Left lung (tissue), 4 donors: ENCODE measurements at regions not wholly inside any gene's neighbourhood (a gene's known extent, or its start where the extent isn't known, plus 50 kb on each side); places are given as distances from the start of the nearest gene placed in this dataset.

Source experiments
- ATAC-seq: fragments of 200-7000 bp; cut with Tn5 transposase; one replicate; pipeline ENCODE4 v1.9.1; 2020; ENCODE audit warnings: moderate library complexity
- DNase-seq, 4 donors: peaks; one replicate each; pipeline ENCODE4 v3.0.0-alpha.2; 2013 to 2020
- H3K27ac ChIP-seq, 2 donors: fragments of 200-600 bp; sonication (generic) in 1 of 2; one replicate each; pipeline versions ENCODE4 v1.5.0 to v1.8.0; 2020 to 2021
- H3K27me3 ChIP-seq, 2 donors: fragments of 200-600 bp; sonication (generic) in 1 of 2; one replicate each; pipeline versions ENCODE4 v1.5.0 to v1.8.0; 2020 to 2021
- H3K36me3 ChIP-seq, 2 donors: fragments of 200-600 bp; sonication (generic) in 1 of 2; one replicate each; pipeline versions ENCODE4 v1.5.0 to v1.8.0; 2020 to 2021
- H3K4me1 ChIP-seq, 2 donors: fragments of 200-600 bp; one replicate each; pipeline ENCODE4 v1.8.0; 2021
- H3K4me3 ChIP-seq, 2 donors: fragments of 200-600 bp; sonication (generic) in 1 of 2; one replicate each; pipeline versions ENCODE4 v1.5.0 to v1.8.0; 2020 to 2021; ENCODE audit warnings: mild to moderate bottlenecking in 1 of 2
- H3K9me3 ChIP-seq, 2 donors: fragments of 200-600 bp; sonication (generic) in 1 of 2; one replicate each; pipeline versions ENCODE4 v1.5.0 to v1.8.0; 2020 to 2021
- intact Hi-C, 2 donors: fragments of 100-400 bp; cut with DNase I; formaldehyde crosslinking; loops; one replicate each; pipeline versions ENCODE4 v1.11.2 to v1.14.2; 2022
- TF ChIP-seq, protein P1 (sequence below), 2 donors: fragments of 200-600 bp; sonication (generic) in 1 of 2; IDR thresholded peaks; one replicate each; pipeline versions ENCODE4 v1.5.0 to v1.8.0; 2021; ENCODE audit warnings: antibody characterized with exemption in 2 of 2
- donor health status: DM: no; HTN: yes; CAD: no.
- donor health status: DM: no; HTN: no; CAD: no.

DNA sequence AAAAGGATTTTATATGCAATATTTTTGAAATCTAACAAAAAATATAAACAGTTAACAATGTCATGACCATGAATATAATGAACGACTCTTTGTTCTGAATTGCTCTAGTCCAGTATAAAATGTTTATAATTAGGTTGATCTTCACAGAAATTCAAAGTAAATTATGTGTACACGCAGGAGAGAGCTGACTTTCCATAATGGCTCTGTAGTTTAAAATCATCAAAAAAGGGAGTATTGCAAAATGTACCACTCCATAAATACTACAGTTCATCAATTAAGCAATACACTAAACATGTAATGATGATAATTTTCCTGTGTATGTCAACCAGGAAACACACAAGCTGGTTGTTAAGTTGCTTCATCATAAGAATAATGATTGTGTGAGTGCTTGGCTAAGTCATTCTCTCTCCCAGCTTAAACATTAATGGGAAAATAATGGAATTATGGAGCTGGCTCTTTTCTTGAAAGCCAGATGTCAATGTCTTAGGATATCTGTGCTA is 189.5 kb upstream of the PLEKHG7 start:
- Histone ChIP-seq H3K27me3 (no peaks in the 10 kb centered on the region), H3K36me3 (no peaks in the 10 kb centered on the region), H3K4me1 (peaks cover 0 to 10% of the 10 kb centered on the region in 2 donors), H3K9me3 (no peaks in the 10 kb centered on the region), H3K4me3 (no peak overlapping the region), H3K27ac (no peak overlapping the region)
- TF ChIP-seq, protein P1, sequence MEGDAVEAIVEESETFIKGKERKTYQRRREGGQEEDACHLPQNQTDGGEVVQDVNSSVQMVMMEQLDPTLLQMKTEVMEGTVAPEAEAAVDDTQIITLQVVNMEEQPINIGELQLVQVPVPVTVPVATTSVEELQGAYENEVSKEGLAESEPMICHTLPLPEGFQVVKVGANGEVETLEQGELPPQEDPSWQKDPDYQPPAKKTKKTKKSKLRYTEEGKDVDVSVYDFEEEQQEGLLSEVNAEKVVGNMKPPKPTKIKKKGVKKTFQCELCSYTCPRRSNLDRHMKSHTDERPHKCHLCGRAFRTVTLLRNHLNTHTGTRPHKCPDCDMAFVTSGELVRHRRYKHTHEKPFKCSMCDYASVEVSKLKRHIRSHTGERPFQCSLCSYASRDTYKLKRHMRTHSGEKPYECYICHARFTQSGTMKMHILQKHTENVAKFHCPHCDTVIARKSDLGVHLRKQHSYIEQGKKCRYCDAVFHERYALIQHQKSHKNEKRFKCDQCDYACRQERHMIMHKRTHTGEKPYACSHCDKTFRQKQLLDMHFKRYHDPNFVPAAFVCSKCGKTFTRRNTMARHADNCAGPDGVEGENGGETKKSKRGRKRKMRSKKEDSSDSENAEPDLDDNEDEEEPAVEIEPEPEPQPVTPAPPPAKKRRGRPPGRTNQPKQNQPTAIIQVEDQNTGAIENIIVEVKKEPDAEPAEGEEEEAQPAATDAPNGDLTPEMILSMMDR (IDR thresholded peaks at IDR 0.05): no peak
- ATAC-seq: no peak
- intact Hi-C loops: no loop called here
- peak in 2 of 4 donors; percentile 60 to 78 for DNase-seq

DNA sequence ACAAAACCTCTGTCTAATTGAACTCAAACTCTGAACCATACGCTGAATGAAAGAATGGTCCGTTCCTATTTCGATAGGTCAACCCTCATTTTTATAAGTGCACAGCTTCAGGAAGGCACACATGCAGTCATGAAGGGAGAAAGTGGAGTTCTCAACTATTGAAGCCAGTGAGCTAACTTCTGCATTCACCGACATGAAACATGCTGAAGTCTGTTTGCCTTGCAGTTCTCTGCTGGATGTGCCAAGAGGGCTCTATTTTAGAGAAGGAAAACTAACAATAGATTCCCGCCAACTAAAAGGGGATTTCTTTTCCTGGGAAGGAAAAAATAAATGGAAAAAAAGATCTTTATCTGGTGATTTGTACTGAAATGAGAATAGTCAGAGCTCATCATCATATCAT is 191.0 kb upstream of the PLEKHG7 start:
- H3K4me1 ChIP-seq: peaks cover 0 to 10% of the 10 kb centered on the region in 2 donors
- no peaks in the 10 kb centered on the region for H3K27me3 ChIP-seq
- no peak overlapping the region for H3K4me3 ChIP-seq
- H3K36me3 ChIP-seq: no peaks in the 10 kb centered on the region
- H3K9me3 ChIP-seq: no peaks in the 10 kb centered on the region
- intact Hi-C loops: no loop called here
- ATAC-seq (no peak), DNase-seq (no peak)
- TF ChIP-seq, protein P1 (IDR thresholded peaks at IDR 0.05): no peak
- no peak overlapping the region for H3K27ac ChIP-seq

DNA sequence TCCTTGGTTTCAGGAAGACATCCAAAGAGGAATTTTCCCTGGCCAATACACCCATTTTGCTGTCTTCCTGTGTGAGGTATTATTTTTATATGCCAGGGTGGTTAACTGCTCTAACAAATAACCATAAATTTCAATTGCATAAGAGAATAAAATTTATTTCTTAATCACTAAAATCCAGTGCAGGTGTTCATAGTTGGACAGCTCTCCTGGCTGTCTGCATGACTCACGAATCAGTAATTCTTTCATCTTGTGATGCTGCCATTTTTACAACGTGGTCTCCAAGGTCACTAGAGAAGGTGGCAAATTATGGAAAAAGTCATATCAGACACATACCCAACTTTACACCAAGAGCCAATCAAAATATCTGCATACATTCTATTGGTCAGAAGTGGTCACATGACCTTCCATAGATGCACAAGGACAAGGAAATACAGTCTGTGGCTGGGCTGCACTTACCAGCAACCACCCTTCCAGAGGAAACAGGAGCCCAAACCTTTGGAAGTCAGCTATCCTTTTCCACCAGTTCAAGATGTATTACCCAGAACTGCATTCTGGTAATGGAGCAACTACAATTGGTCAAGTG is 193.5 kb upstream of the PLEKHG7 start:
- Histone ChIP-seq H3K27me3 (no peaks in the 10 kb centered on the region), H3K4me3 (no peak overlapping the region), H3K9me3 (no peaks in the 10 kb centered on the region), H3K27ac (no peak overlapping the region), H3K4me1 (peaks cover 7 to 33% of the 10 kb centered on the region in 2 donors), H3K36me3 (no peaks in the 10 kb centered on the region)
- ATAC-seq: no peak
- TF ChIP-seq, protein P1 (IDR thresholded peaks at IDR 0.05): no peak
- intact Hi-C loops: no loop called here
- no peak for DNase-seq

DNA sequence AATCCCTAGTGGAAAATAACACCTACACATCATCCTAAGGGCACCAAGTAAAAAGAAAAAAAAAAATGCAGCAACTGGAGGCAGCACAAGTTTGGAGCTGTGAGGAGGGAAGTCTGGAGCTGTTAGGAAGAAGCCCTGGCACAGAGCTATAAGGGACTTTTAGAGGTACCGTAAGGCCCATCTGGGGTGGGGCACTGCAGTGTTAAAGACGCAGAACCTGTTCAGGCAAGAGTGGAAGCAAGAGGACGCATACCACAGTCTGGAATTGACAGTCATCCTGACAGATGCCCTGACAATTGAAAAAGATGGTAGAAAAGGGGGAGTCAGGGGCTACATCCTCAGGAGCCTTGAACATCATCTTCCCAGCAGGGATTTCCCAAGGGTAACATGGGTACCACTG is 195.9 kb upstream of the PLEKHG7 start:
- no peak for ATAC-seq
- Histone ChIP-seq H3K9me3 (no peaks in the 10 kb centered on the region), H3K4me1 (peaks cover 21 to 45% of the 10 kb centered on the region in 2 donors), H3K4me3 (no peak overlapping the region), H3K27ac (peak overlapping the region in 1 of 2 donors; percentile 84), H3K36me3 (no peaks in the 10 kb centered on the region), H3K27me3 (no peaks in the 10 kb centered on the region)
- no peak for DNase-seq
- TF ChIP-seq, protein P1 (IDR thresholded peaks at IDR 0.05): no peak
- intact Hi-C loops: no loop called here

DNA sequence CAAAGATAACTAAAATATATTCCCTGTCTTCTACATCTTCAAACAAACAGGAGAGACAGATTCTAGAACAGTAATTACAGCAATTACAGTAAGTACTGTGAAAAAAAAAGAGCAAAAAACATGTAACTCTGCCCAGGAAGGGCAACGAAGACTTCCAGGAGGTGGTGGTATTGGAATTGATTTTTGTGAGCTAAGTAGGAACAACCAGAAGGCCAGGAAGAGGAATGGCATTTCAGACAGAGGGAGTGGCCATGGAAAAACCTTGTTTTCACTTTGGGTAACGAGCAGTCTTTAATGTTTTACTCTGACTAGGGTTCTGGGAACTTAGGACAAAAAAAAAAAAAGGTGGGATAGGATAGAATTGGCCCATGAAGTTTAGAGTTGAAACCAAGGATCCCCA is 196.3 kb upstream of the PLEKHG7 start:
- Histone ChIP-seq H3K4me1 (peaks cover 21 to 46% of the 10 kb centered on the region in 2 donors), H3K9me3 (no peaks in the 10 kb centered on the region), H3K4me3 (no peak overlapping the region), H3K36me3 (no peaks in the 10 kb centered on the region), H3K27me3 (no peaks in the 10 kb centered on the region), H3K27ac (peak overlapping the region; percentile 82 to 84)
- TF ChIP-seq, protein P1 (IDR thresholded peaks at IDR 0.05): no peak
- DNase-seq (no peak), ATAC-seq (no peak)
- intact Hi-C loops: no loop called here
